ENCODE measurements at regions not wholly inside any gene's neighbourhood (a gene's known extent, or its start where the extent isn't known, plus 50 kb on each side); places are given as distances from the start of the nearest gene placed in this dataset.
"Not testable (repeated sequence)": the region's sequence is repeated elsewhere in the genome, so short reads cannot be mapped to it uniquely, and the experiment has no call there.

DNA sequence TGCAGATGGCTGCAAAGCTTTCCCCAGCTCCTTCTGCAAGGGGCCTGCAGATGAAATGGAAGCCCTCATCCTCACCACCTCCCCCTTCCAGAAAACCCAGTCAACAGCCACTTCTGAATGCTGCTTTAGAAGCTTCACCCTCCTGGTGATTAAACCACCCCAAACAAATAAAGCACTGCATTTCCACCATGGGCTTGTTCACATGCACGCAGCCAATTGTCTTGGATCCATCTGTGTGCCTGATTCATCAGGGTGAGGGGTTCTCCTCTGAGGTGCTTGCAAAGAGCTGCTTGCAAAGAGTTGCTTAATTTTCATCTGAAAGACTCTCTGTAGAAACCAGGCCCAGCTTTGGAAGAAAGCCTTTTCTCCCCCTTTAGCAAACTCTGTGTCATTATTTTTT lies 184.0 kb upstream of the OSBPL11 start:
- not testable (repeated sequence) for H3K4me3 ChIP-seq (replicated peaks; ENCODE audit: low read depth, low read length); DNase-seq (ENCODE audit: low read depth)

DNA sequence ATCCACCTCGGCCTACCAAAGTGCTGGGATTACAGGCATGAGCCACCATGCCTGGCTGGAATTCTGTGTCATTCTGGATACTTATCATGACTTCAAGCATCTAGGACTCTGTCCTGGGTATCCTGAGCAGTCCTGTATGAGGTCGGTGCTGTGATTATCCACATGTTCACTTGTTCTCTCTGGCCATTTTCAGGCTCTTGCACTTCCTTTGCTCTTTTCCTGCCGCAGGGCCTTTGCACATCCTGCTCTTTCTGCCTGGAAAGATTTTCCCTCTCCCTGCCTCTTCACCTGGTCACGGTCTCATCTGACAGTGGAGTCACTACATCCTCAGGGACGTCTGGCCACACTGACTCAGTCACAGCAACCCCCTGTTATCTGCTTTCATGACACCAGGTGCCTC lies 184.6 kb upstream of the OSBPL11 start:
- H3K4me3 ChIP-seq (replicated peaks; ENCODE audit: low read depth, low read length); DNase-seq (ENCODE audit: low read depth): not testable (repeated sequence)

DNA sequence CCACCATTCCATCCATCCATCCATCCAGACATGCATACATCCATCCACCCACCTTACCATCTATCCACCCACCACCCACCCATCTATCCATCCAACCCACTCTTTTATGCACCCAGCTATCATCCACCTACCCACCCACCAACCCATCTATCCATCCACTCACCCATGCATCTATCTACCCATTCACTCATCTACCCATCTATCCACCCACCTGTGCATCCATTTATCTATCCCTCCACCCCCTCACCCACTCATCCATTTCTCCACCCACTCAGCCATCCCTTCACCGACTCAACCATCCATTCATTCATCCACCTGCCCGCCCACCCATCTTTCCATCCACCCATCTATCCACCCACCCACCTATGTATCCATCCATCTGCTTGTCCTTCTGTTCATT lies 186.4 kb upstream of the OSBPL11 start:
- H3K4me3 ChIP-seq (replicated peaks; ENCODE audit: low read depth, low read length); DNase-seq (ENCODE audit: low read depth): not testable (repeated sequence)

DNA sequence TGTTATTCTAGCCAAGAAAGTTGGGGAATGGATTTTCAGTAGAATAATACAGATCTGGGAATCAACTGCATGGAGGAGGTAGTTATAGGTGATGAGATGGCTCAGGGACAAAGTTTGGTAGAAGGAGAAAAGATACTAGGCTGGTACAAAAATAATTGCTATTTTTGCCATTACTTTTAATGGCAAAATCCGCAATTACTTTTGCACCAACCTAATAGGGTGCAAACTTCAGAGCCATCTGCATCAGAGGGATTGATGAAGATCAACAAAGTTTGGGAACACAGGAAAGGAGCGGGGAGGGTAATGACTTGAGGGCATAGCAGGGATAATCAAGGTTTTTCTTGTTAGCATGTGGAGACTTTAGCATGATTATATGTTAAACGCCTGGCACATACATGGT lies 178.7 kb upstream of the ROPN1B start:
- not testable (repeated sequence) for DNase-seq (ENCODE audit: low read depth); H3K4me3 ChIP-seq (replicated peaks; ENCODE audit: low read depth, low read length)

DNA sequence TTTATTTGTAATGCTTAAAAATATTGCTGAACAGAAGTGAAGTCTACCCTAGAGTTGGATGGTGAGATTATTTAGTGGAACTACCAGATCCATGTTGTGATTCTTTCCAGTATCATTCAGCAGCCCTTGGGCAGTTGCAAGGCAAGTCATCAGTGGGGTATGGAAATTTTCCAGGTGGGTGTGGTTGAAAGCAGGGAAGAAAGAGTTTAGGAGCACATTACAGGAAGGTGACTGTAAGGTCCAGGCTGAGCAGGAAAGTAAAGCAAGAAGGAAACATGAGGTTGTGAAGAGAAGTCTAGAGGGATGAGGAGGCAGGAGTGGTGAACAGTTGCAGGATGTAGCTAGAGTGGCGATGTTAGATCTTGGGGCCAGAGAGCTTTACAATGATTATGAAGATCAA lies 178.0 kb upstream of the ROPN1B start:
- not testable (repeated sequence) for DNase-seq (ENCODE audit: low read depth); H3K4me3 ChIP-seq (replicated peaks; ENCODE audit: low read depth, low read length)

DNA sequence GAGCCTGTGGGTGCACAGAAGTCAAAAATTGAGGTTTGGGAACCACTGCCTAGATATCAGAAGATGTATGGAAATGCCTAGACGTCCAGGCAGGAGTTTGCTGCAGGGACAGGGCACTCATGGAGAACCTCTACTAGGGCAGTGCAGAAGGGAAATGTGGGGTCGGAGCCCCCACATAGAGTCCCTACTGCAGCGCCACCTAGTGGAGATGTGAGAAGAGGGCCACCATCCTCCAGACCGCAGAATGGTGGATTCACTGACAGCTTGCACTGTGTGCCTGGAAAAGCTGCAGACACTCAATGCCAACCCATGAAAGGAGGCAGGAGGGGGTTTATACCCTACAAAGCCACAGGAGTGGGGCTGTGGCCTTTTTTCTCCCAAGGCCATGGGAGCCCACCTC lies 159.0 kb upstream of the ROPN1B start:
- not testable (repeated sequence) for H3K4me3 ChIP-seq (replicated peaks; ENCODE audit: low read depth, low read length); DNase-seq (ENCODE audit: low read depth)

DNA sequence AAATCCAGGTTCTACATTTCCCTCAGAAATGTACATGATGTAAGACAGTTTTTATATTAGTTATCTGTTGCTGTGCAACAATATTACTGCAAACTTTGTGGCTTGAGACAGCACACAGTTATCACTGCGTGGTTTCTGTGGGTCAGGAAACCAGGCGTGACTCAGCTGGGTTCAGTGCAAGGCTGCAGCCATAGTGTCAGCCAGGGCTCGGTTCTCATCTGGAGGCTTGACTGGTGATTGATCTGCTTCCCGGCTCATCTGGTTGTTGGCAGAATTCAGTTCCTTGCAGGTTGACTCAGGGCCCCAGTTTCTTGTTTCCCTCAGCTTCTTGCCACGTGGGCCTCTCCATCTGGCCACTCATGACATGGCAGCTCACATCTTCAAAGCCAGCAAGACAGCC lies 146.8 kb upstream of the ROPN1B start:
- DNase-seq (ENCODE audit: low read depth), result peak; percentile 80

DNA sequence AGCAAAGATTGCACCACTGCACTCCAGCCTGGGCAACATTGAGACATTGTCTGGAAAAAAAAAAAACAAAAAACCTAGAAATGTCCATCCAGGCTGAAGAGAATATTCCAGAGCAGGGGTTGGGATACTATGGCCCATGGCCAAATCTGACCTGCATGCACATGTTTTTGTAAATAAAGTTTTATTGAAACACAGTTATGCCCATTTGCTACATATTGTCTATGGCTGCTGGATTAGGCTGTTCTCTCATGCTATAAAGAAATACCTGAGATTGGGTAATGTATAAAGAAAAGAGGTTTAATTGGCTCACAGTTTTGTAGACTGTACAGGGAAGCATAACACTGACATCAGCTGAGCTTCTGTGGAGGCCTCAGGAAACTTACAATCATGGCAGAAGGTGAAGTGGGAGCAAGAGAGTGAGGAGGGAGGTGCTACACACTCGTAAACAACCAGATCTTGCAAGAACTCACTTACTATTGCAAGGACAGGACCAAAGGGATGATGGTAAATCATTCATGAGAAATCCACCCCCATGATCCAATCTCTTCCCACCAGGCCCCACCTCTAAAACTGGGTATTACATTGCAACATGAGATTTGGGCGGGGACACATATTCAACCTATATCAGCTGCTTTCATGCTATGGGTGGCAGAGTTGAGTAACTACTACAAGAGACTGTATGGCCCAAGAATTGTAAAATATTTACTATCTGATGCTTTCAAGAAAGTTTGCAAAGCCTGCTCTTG lies 137.8 kb upstream of the ROPN1B start:
- DNase-seq (ENCODE audit: low read depth); H3K4me3 ChIP-seq (replicated peaks; ENCODE audit: low read depth, low read length): not testable (repeated sequence)

More for the DNA sequence above, 146.8 kb upstream of the ROPN1B start:
- not testable (repeated sequence) for H3K4me3 ChIP-seq (replicated peaks; ENCODE audit: low read depth, low read length)

DNA sequence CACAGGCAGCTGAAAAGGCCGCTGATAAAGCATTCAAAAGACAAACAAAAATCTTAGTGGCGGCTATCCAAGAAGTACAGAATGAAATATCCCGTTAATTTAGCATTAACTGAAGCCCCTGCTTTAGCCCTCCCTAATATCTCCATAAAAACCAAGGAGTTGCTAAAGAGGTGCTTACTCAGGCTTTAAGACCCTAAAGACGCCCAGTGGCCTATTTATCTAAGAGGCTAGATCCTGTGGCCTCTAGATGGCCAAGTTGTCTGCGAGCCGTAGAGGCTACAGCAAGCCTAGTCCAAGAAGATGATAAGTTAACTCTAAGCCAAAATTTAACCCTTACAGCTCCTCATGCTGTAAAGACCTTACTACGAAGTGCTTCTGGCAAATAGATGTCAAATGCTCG lies 133.4 kb upstream of the ROPN1B start:
- DNase-seq (ENCODE audit: low read depth); H3K4me3 ChIP-seq (replicated peaks; ENCODE audit: low read depth, low read length): not testable (repeated sequence)

DNA sequence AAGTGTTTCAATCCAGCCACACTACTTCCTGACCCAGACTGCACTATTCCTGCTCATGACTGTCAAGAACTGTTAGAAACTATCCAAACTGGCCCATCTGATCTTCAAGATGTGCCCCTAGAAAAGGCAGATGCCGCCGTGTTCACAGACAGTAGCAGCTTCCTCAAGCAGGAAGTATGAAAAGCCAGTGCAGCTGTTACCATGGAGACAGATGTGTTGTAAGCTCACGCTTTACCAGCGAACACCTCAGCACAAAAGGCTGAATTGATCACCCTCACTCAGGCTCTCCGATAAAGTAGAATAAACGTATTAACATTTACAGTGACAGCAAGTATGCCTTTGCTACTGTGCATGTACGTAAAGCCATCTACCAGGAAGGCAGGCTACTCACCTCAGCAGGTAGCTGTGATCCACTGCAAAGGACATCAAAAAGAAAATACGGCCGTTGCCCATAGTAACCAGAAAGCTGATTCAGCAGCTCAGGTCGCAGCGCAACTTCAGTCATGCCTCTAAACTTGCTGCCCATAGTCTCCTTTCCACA lies 132.9 kb upstream of the ROPN1B start:
- DNase-seq (ENCODE audit: low read depth), result peak; percentile 41
- not testable (repeated sequence) for H3K4me3 ChIP-seq (replicated peaks; ENCODE audit: low read depth, low read length)

DNA sequence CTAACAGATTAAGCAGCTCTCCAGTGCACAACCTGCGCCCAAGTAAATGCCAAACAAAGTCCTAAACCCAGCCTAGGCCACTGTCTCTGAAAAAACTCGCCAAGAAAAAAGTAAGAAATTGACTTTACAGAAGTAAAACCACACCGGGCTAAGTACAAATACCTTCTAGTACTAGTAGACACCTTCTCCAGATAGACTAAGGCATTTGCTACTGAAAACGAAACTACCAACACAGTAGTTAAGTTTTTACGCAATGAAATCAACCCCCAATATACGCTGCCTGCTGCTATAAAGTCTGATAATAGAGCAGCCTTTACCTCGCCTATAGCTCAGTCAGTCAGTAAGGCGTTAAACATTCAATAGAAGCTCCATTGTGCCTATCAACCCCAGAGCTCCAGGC lies 132.2 kb upstream of the ROPN1B start:
- not testable (repeated sequence) for H3K4me3 ChIP-seq (replicated peaks; ENCODE audit: low read depth, low read length); DNase-seq (ENCODE audit: low read depth)

DNA sequence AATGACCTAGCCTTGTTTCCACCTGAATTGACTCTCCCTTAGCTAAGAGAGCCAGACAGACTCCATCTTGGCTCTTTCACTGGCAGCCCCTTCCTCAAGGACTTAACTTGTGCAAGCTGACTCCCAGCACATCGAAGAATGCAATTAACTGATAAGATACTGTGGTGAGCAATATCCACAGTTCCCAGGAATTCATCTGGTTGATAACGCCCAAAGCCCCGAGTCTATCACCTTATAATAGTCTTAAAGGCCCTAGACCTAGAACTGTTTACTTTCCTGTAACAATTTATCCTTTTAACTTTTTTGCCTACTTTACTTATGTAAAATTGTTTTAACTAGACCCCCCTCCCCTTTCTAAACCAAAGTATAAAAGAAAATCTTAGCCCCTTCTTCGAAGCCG lies 130.1 kb upstream of the ROPN1B start:
- H3K4me3 ChIP-seq (replicated peaks; ENCODE audit: low read depth, low read length); DNase-seq (ENCODE audit: low read depth): not testable (repeated sequence)

DNA sequence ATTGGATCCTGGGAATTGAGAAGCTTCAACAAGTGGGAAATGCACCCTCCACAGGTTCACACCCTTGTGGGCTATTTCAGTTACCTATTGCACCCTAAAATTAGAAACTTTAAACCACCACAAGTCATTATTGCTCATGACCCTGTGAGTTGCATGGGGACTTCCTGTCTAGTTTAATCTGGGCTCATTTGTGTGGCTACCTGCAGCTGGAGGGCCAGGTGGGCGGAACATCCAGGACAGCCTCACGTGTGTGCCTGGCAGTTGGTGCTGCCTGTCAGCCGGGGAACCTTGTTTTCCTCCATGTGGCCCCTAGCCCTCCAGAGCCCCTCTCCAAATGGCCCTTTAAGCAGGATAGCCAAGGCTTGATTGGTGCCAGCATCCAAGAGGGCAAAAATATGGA lies 128.5 kb upstream of the ROPN1B start:
- DNase-seq (ENCODE audit: low read depth); H3K4me3 ChIP-seq (replicated peaks; ENCODE audit: low read depth, low read length): not testable (repeated sequence)

DNA sequence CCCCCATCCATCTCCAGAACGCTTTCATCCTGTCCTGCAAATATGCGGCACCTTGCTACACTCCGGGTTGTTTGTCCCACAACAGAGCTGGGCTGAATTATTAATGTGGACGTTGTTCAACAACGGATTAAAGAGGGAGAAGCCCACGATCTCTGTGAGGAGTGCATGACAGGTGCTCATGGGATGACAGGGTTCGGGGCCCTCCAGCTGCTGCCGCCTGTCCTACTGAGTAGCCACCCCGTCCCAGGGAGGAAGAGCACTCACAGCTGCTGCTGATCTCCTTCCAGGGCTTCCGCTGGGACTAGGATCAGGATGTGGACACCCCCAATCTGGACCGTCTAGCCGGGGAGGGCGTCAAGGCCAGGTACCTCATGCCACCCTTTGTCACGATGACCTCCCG lies 121.0 kb upstream of the ROPN1B start:
- not testable (repeated sequence) for DNase-seq (ENCODE audit: low read depth); H3K4me3 ChIP-seq (replicated peaks; ENCODE audit: low read depth, low read length)

DNA sequence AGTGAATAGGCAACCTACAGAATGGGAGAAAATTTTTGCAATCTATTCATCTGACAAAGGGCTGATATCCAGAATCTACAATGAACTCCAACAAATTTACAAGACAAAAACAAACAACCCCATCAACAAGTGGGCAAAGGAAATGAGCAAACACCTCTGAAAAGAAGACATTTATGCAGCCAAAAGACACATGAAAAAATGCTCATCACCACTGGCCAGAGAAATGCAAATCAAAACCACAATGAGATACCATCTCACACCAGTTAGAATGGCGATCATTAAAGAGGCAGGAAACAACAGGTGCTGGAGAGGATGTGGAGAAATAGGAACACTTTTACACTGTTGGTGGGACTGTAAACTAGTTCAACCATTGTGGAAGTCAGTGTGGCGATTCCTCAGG lies 114.0 kb upstream of the ROPN1B start:
- H3K4me3 ChIP-seq (replicated peaks; ENCODE audit: low read depth, low read length); DNase-seq (ENCODE audit: low read depth): not testable (repeated sequence)

All from fibroblast of pulmonary artery (primary cell).